ENCODE measurements at regions not wholly inside any gene's neighbourhood (a gene's known extent, or its start where the extent isn't known, plus 50 kb on each side); places are given as distances from the start of the nearest gene placed in this dataset.

GRCh38 chr1:100609849-100610248, 71.9 kb downstream of the GPR88 start:
- DNase-seq (ENCODE audit: low spot score) = no peak
- in situ Hi-C loops (cut with MboI; ENCODE audit: low pct_unique_long_range_greater_than_20kb, low sequenced_read_pairs, unreplicated experiment) = no loop called here
- TF ChIP-seq, protein P1, sequence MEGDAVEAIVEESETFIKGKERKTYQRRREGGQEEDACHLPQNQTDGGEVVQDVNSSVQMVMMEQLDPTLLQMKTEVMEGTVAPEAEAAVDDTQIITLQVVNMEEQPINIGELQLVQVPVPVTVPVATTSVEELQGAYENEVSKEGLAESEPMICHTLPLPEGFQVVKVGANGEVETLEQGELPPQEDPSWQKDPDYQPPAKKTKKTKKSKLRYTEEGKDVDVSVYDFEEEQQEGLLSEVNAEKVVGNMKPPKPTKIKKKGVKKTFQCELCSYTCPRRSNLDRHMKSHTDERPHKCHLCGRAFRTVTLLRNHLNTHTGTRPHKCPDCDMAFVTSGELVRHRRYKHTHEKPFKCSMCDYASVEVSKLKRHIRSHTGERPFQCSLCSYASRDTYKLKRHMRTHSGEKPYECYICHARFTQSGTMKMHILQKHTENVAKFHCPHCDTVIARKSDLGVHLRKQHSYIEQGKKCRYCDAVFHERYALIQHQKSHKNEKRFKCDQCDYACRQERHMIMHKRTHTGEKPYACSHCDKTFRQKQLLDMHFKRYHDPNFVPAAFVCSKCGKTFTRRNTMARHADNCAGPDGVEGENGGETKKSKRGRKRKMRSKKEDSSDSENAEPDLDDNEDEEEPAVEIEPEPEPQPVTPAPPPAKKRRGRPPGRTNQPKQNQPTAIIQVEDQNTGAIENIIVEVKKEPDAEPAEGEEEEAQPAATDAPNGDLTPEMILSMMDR (IDR thresholded peaks at IDR 0.05; ENCODE audit: extremely low read depth, insufficient read depth, missing control alignments) = no peak

DNA sequence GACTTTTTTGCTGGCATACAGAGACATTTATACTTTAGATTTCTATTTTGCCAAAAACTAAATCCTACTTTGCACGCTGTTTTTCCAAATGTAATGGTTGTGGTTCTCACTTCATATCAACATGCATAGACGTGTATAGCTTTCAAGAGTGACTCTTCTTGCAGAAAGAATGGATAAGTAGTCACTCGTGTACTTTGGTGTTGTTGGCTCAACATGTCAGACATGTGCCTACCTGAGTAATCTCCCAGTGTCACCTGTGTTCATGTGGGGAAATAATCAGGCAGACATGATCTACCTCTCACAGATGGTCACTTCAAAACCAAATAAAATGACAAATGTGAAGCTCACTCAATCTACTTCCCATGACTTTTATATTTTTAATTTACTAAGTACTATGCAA, 73.1 kb downstream of the GPR88 start:
- TF ChIP-seq, protein P1 (IDR thresholded peaks at IDR 0.05; ENCODE audit: extremely low read depth, insufficient read depth, missing control alignments) = no peak
- no peak for DNase-seq (ENCODE audit: low spot score)
- in situ Hi-C loops (cut with MboI; ENCODE audit: low pct_unique_long_range_greater_than_20kb, low sequenced_read_pairs, unreplicated experiment) = no loop called here

DNA sequence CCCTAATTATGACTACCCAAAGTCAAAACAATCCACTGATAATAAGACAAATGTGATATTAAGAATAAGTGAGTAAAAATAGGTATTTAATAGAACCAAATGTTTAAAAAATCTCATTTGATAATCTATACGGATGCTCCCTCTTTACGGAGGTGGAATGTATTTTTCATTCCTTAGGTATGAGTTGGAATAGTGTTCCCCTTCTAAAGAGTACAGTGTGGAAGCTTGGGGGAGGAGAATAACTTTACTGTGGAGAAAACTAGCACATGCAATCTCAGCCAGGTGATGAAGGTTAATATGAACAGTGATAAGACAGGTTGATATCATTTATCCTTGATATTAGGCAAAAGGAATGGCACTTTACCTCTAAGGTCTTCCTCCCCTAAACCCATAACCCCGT, 74.6 kb downstream of the GPR88 start:
- in situ Hi-C loops (cut with MboI; ENCODE audit: low pct_unique_long_range_greater_than_20kb, low sequenced_read_pairs, unreplicated experiment) = no loop called here

GRCh38 chr1:100613817-100614559, 76.0 kb downstream of the GPR88 start:
- in situ Hi-C loops (cut with MboI; ENCODE audit: low pct_unique_long_range_greater_than_20kb, low sequenced_read_pairs, unreplicated experiment) = no loop called here
- TF ChIP-seq, protein P1 (IDR thresholded peaks at IDR 0.05; ENCODE audit: extremely low read depth, insufficient read depth, missing control alignments) = no peak
- DNase-seq (ENCODE audit: low spot score) = no peak

More for the DNA sequence above, 74.6 kb downstream of the GPR88 start:
- no peak for DNase-seq (ENCODE audit: low spot score)
- TF ChIP-seq, protein P1 (IDR thresholded peaks at IDR 0.05; ENCODE audit: extremely low read depth, insufficient read depth, missing control alignments) = no peak

DNA sequence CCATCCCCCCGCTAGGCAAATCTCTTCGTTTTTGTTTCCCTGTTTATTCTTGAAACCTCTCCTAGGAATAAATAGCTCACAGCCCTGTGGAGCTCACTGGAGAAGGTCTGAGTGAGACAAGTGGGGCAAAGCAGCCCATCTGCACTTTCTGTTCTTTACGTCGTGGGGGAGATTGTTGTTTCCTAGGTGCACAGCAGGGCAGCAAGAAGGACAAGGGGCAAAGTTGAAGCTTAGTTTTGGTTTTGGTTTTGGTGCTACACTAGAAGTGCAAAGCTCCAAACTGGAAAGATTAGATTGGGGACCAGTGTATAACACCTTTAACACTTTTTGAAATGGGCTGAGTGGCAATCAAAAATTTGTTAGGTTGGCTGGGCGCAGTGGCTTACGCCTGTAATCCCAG, 76.6 kb downstream of the GPR88 start:
- in situ Hi-C loops (cut with MboI; ENCODE audit: low pct_unique_long_range_greater_than_20kb, low sequenced_read_pairs, unreplicated experiment) = no loop called here
- no peak for DNase-seq (ENCODE audit: low spot score)
- TF ChIP-seq, protein P1 (IDR thresholded peaks at IDR 0.05; ENCODE audit: extremely low read depth, insufficient read depth, missing control alignments) = no peak

GRCh38 chr1:100615686-100616085, 77.7 kb downstream of the GPR88 start:
- TF ChIP-seq, protein P1 (IDR thresholded peaks at IDR 0.05; ENCODE audit: extremely low read depth, insufficient read depth, missing control alignments) = no peak
- no peak for DNase-seq (ENCODE audit: low spot score)
- in situ Hi-C loops (cut with MboI; ENCODE audit: low pct_unique_long_range_greater_than_20kb, low sequenced_read_pairs, unreplicated experiment) = no loop called here
